ENCODE measurements at regions not wholly inside any gene's neighbourhood (a gene's known extent, or its start where the extent isn't known, plus 50 kb on each side); places are given as distances from the start of the nearest gene placed in this dataset.

GRCh38 chr9:99576002-99576401, 245.7 kb upstream of the NR4A3 start:
- POLR2A ChIA-PET: no interaction called here
- H3K27me3 ChIP-seq (ENCODE audit: control insufficient read depth in 1 of 2, insufficient read depth in 2 of 2, low read length in 2 of 2): no peaks in the 10 kb centered on the region
- CTCF ChIA-PET: no interaction called here
- no peak overlapping the region for H3K4me3 ChIP-seq (ENCODE audit: low read length)
- TF ChIP-seq CTCF (IDR thresholded peaks at IDR 0.05): no peak
- H3K27ac ChIP-seq (ENCODE audit: low read depth in 1 of 2, low read length in 2 of 2): no peak overlapping the region
- H3K36me3 Mint-ChIP-seq (ENCODE audit: low read depth): no peaks in the 10 kb centered on the region
- intact Hi-C loops (cut with DNase I, micrococcal nuclease): no loop called here
- no peaks in the 10 kb centered on the region for H3K9me3 Mint-ChIP-seq
- no peak overlapping the region for H3K27ac Mint-ChIP-seq
- H3K36me3 ChIP-seq (ENCODE audit: insufficient read depth, low read length): no peaks in the 10 kb centered on the region
- no peaks in the 10 kb centered on the region for H3K27me3 Mint-ChIP-seq
- H3K4me3 Mint-ChIP-seq: no peak overlapping the region
- no peak for DNase-seq
- no peak for ATAC-seq (ENCODE audit: poor library complexity)
- no peaks in the 10 kb centered on the region for H3K9me3 ChIP-seq (ENCODE audit: control insufficient read depth in 1 of 2, insufficient read depth in 1 of 2, low read length in 2 of 2)
- H3K4me1 ChIP-seq (ENCODE audit: insufficient read depth, low read length): no peaks in the 10 kb centered on the region
- no peaks in the 10 kb centered on the region for H3K4me1 Mint-ChIP-seq (ENCODE audit: low read depth)

- Histone ChIP-seq H3K36me3 (ENCODE audit: insufficient read depth, low read length) (no peaks in the 10 kb centered on the region), H3K9me3 (ENCODE audit: control insufficient read depth in 1 of 2, insufficient read depth in 1 of 2, low read length in 2 of 2) (no peaks in the 10 kb centered on the region), H3K27me3 (ENCODE audit: control insufficient read depth in 1 of 2, insufficient read depth in 2 of 2, low read length in 2 of 2) (no peaks in the 10 kb centered on the region), H3K4me1 (ENCODE audit: insufficient read depth, low read length) (no peaks in the 10 kb centered on the region), H3K4me3 (ENCODE audit: low read length) (no peak overlapping the region), H3K27ac (ENCODE audit: low read depth in 1 of 2, low read length in 2 of 2) (no peak overlapping the region)
- Mint-ChIP-seq H3K4me1 (ENCODE audit: low read depth) (no peaks in the 10 kb centered on the region), H3K9me3 (no peaks in the 10 kb centered on the region), H3K27me3 (no peaks in the 10 kb centered on the region), H3K27ac (no peak overlapping the region), H3K36me3 (ENCODE audit: low read depth) (no peaks in the 10 kb centered on the region), H3K4me3 (no peak overlapping the region)
- DNase-seq (no peak), ATAC-seq (ENCODE audit: poor library complexity) (no peak)
- CTCF ChIA-PET: no interaction called here
- intact Hi-C loops (cut with DNase I, micrococcal nuclease): no loop called here
- TF ChIP-seq CTCF (IDR thresholded peaks at IDR 0.05): no peak
- POLR2A ChIA-PET: no interaction called here
These were observed 244.8 kb upstream of the NR4A3 start for GRCh38 chr9:99576876-99577275.

- Histone ChIP-seq H3K9me3 (ENCODE audit: control insufficient read depth in 1 of 2, insufficient read depth in 1 of 2, low read length in 2 of 2) (no peaks in the 10 kb centered on the region), H3K27me3 (ENCODE audit: control insufficient read depth in 1 of 2, insufficient read depth in 2 of 2, low read length in 2 of 2) (no peaks in the 10 kb centered on the region), H3K36me3 (ENCODE audit: insufficient read depth, low read length) (no peaks in the 10 kb centered on the region), H3K4me3 (ENCODE audit: low read length) (no peak overlapping the region), H3K27ac (ENCODE audit: low read depth in 1 of 2, low read length in 2 of 2) (no peak overlapping the region), H3K4me1 (ENCODE audit: insufficient read depth, low read length) (no peaks in the 10 kb centered on the region)
- ATAC-seq (ENCODE audit: poor library complexity) (no peak), DNase-seq (no peak)
- Mint-ChIP-seq H3K27me3 (no peaks in the 10 kb centered on the region), H3K36me3 (ENCODE audit: low read depth) (no peaks in the 10 kb centered on the region), H3K4me3 (no peak overlapping the region), H3K9me3 (no peaks in the 10 kb centered on the region), H3K4me1 (ENCODE audit: low read depth) (no peaks in the 10 kb centered on the region), H3K27ac (no peak overlapping the region)
- intact Hi-C loops (cut with DNase I, micrococcal nuclease): no loop called here
- TF ChIP-seq CTCF (IDR thresholded peaks at IDR 0.05): no peak
- POLR2A ChIA-PET: no interaction called here
- CTCF ChIA-PET: no interaction called here
These were observed 244.3 kb upstream of the NR4A3 start for GRCh38 chr9:99577351-99577750.

Measured in CD4-positive, alpha-beta T cell (primary cell).